ENCODE measurements at regions not wholly inside any gene's neighbourhood (a gene's known extent, or its start where the extent isn't known, plus 50 kb on each side); places are given as distances from the start of the nearest gene placed in this dataset.
A peak's percentile ranks its signal among the peaks of the same experiment; 100 is the strongest.

DNA sequence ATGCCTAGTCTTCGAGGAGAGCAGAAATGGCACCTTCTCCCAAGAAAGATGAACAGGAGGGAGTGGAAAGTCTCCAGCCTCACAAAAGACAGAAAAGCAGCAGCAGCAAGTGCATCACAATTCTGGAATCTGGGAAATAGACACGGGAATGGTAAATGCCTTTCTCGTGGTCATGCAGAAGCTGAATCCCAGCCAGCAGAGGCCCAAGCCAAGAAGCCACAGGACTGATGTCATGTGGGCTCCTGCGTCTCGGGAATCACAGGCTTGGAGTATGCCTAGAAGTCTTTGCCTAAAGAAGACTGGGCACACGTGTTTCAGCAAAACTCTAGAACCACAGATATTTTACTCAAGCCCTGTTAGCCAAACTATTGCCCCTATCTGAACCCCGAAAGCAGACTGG is 260.3 kb upstream of the PLD5 start:
- DNase-seq (ENCODE audit: unreplicated experiment): peak; percentile 40
- H3K27me3 Mint-ChIP-seq (ENCODE audit: insufficient read depth, unreplicated experiment): no peaks in the 10 kb centered on the region
- peaks cover 22% of the 10 kb centered on the region for H3K4me1 Mint-ChIP-seq (ENCODE audit: insufficient read depth, unreplicated experiment)
- POLR2A ChIA-PET: no interaction called here
- H3K9me3 Mint-ChIP-seq (ENCODE audit: unreplicated experiment): no peaks in the 10 kb centered on the region
- H3K36me3 Mint-ChIP-seq (ENCODE audit: insufficient read depth, unreplicated experiment): no peaks in the 10 kb centered on the region
- TF ChIP-seq, protein P1, sequence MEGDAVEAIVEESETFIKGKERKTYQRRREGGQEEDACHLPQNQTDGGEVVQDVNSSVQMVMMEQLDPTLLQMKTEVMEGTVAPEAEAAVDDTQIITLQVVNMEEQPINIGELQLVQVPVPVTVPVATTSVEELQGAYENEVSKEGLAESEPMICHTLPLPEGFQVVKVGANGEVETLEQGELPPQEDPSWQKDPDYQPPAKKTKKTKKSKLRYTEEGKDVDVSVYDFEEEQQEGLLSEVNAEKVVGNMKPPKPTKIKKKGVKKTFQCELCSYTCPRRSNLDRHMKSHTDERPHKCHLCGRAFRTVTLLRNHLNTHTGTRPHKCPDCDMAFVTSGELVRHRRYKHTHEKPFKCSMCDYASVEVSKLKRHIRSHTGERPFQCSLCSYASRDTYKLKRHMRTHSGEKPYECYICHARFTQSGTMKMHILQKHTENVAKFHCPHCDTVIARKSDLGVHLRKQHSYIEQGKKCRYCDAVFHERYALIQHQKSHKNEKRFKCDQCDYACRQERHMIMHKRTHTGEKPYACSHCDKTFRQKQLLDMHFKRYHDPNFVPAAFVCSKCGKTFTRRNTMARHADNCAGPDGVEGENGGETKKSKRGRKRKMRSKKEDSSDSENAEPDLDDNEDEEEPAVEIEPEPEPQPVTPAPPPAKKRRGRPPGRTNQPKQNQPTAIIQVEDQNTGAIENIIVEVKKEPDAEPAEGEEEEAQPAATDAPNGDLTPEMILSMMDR (IDR thresholded peaks at IDR 0.05; ENCODE audit: unreplicated experiment): no peak
- no TSS peak for BruUV-seq (replicated peaks)
- H3K27ac Mint-ChIP-seq (ENCODE audit: low read depth, unreplicated experiment): no peak overlapping the region
- intact Hi-C loops (cut with micrococcal nuclease): loop anchor here (5.0 kb wide), 1 partner anchor 263 kb away; the partner anchor contains the start of gene PLD5
- CTCF ChIA-PET: interaction anchor here (1.0 kb wide), 1 partner anchor 20 kb away, joined by 3 read pairs; no protein-coding TSS in a partner anchor
- no peak overlapping the region for H3K4me3 Mint-ChIP-seq (ENCODE audit: unreplicated experiment)

DNA sequence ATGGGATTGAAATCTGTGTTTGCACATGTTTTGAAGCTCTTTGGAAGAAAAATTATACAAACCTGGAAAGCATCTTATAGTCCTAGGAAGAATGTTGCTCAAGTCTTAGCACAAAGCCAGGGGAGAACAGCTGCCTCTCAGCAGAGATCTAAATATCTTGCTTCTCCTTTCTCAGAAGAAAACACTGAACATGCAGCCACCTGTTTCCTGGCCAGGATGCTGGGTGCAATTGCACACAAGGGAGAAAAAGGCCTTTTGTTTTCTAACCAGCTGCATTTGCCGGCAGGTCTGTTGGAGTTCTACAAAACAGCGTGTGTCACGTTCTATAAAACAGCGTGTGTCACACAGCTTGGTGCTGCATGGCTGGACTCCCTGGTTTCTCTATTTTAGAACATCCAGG is 259.6 kb upstream of the PLD5 start:
- intact Hi-C loops (cut with micrococcal nuclease): no loop called here
- no peaks in the 10 kb centered on the region for H3K27me3 Mint-ChIP-seq (ENCODE audit: insufficient read depth, unreplicated experiment)
- H3K4me3 Mint-ChIP-seq (ENCODE audit: unreplicated experiment): no peak overlapping the region
- no peak for DNase-seq (ENCODE audit: unreplicated experiment)
- H3K9me3 Mint-ChIP-seq (ENCODE audit: unreplicated experiment): no peaks in the 10 kb centered on the region
- H3K27ac Mint-ChIP-seq (ENCODE audit: low read depth, unreplicated experiment): no peak overlapping the region
- H3K36me3 Mint-ChIP-seq (ENCODE audit: insufficient read depth, unreplicated experiment): no peaks in the 10 kb centered on the region
- BruUV-seq (replicated peaks): no TSS peak
- POLR2A ChIA-PET: no interaction called here
- CTCF ChIA-PET: interaction anchor here (1.2 kb wide), 1 partner anchor 260 kb away, joined by 3 read pairs; the partner anchor contains the start of gene PLD5
- peaks cover 22% of the 10 kb centered on the region for H3K4me1 Mint-ChIP-seq (ENCODE audit: insufficient read depth, unreplicated experiment)
- TF ChIP-seq, protein P1 (IDR thresholded peaks at IDR 0.05; ENCODE audit: unreplicated experiment): no peak

GRCh38 chr1:242774256-242774655 is 249.8 kb upstream of the PLD5 start:
- Mint-ChIP-seq H3K27me3 (ENCODE audit: insufficient read depth, unreplicated experiment) (no peaks in the 10 kb centered on the region), H3K4me3 (ENCODE audit: unreplicated experiment) (no peak overlapping the region), H3K27ac (ENCODE audit: low read depth, unreplicated experiment) (no peak overlapping the region), H3K4me1 (ENCODE audit: insufficient read depth, unreplicated experiment) (peaks cover 5% of the 10 kb centered on the region), H3K9me3 (ENCODE audit: unreplicated experiment) (no peaks in the 10 kb centered on the region), H3K36me3 (ENCODE audit: insufficient read depth, unreplicated experiment) (no peaks in the 10 kb centered on the region)
- no TSS peak for BruUV-seq (replicated peaks)
- DNase-seq (ENCODE audit: unreplicated experiment): no peak
- intact Hi-C loops (cut with micrococcal nuclease): no loop called here
- TF ChIP-seq, protein P1 (IDR thresholded peaks at IDR 0.05; ENCODE audit: unreplicated experiment): no peak
- POLR2A ChIA-PET: no interaction called here
- CTCF ChIA-PET: interaction anchor here (0.5 to 1.0 kb wide), 2 partner anchors 209 to 747 kb away, joined by 3 read pairs; no protein-coding TSS in a partner anchor

DNA sequence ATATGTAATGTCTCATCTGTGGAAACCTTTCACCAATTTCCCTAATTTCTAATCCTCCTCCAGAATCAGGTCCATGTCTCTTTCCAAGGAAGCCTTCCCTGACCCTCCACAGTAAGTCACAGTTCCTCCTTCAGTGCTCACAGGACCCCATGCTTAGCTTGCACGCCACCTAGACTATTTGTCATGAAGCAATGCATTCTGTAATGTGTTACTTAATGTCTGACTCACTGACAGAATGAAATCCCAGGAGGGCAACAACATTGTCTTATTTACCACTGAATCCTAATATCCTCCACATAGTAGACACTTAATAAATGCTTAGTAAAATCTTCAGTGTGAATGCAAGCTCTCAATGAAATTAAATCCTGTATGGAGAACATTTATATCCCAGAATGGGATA is 245.9 kb upstream of the PLD5 start:
- BruUV-seq (replicated peaks): no TSS peak
- CTCF ChIA-PET: interaction anchor here (0.5 to 0.7 kb wide), 3 partner anchors 16 to 75 kb away, joined by 4 read pairs; no protein-coding TSS in a partner anchor
- POLR2A ChIA-PET: interaction anchor here (1.3 kb wide), 2 partner anchors 13 to 54 kb away, joined by 4 read pairs; no protein-coding TSS in a partner anchor
- intact Hi-C loops (cut with micrococcal nuclease): no loop called here
- no peaks in the 10 kb centered on the region for H3K27me3 Mint-ChIP-seq (ENCODE audit: insufficient read depth, unreplicated experiment)
- peak; percentile 78 for DNase-seq (ENCODE audit: unreplicated experiment)
- no peaks in the 10 kb centered on the region for H3K36me3 Mint-ChIP-seq (ENCODE audit: insufficient read depth, unreplicated experiment)
- no peak overlapping the region for H3K4me3 Mint-ChIP-seq (ENCODE audit: unreplicated experiment)
- H3K4me1 Mint-ChIP-seq (ENCODE audit: insufficient read depth, unreplicated experiment): peaks cover 5% of the 10 kb centered on the region
- no peaks in the 10 kb centered on the region for H3K9me3 Mint-ChIP-seq (ENCODE audit: unreplicated experiment)
- no peak overlapping the region for H3K27ac Mint-ChIP-seq (ENCODE audit: low read depth, unreplicated experiment)
- TF ChIP-seq, protein P1 (IDR thresholded peaks at IDR 0.05; ENCODE audit: unreplicated experiment): no peak

Data from MCF 10A (cell line).